GM19239 (cell line): ENCODE measurements at regions not wholly inside any gene's neighbourhood (a gene's known extent, or its start where the extent isn't known, plus 50 kb on each side); places are given as distances from the start of the nearest gene placed in this dataset.
A peak's percentile ranks its signal among the peaks of the same experiment; 100 is the strongest.
"Not testable (repeated sequence)": the region's sequence is repeated elsewhere in the genome, so short reads cannot be mapped to it uniquely, and the experiment has no call there.

Source experiments
- DNase-seq: peaks from one replicate; pipeline ENCODE4 v3.0.0; 2011; ENCODE audit warnings: low spot score; ENCODE audit not compliant: insufficient read length
- FAIRE-seq: peaks from 2 replicates; lab custom pipeline; 2011; peaks lifted over from hg19 to GRCh38; lab: Jason Lieb, UNC

GRCh38 chr18:56289381-56289780 lies 349.0 kb downstream of the TXNL1 start:
- no peak for DNase-seq
- no peak for FAIRE-seq

GRCh38 chr18:56286775-56287325 lies 351.5 kb downstream of the TXNL1 start:
- FAIRE-seq: no peak
- no peak for DNase-seq

GRCh38 chr18:56285387-56286065 lies 352.9 kb downstream of the TXNL1 start:
- no peak for FAIRE-seq

GRCh38 chr18:56284319-56284718 lies 354.1 kb downstream of the TXNL1 start:
- DNase-seq (no peak), FAIRE-seq (no peak)

More at GRCh38 chr18:56285387-56286065, 352.9 kb downstream of the TXNL1 start:
- DNase-seq: no peak

GRCh38 chr18:56283316-56283715 lies 355.1 kb downstream of the TXNL1 start:
- FAIRE-seq (no peak), DNase-seq (no peak)

GRCh38 chr18:56282234-56283104 lies 355.9 kb downstream of the TXNL1 start:
- FAIRE-seq (no peak), DNase-seq (no peak)

GRCh38 chr18:56279816-56280215 lies 358.6 kb downstream of the TXNL1 start:
- FAIRE-seq, DNase-seq: not testable (repeated sequence)

- DNase-seq (no peak), FAIRE-seq (no peak)
Observed at GRCh38 chr18:56278421-56279003, 359.9 kb downstream of the TXNL1 start.

- no peak for DNase-seq
- no peak for FAIRE-seq
Observed at GRCh38 chr18:56276466-56276865, 361.9 kb downstream of the TXNL1 start.

GRCh38 chr18:56273541-56274219 lies 364.7 kb downstream of the TXNL1 start:
- no peak for DNase-seq
- no peak for FAIRE-seq

- no peak for DNase-seq
- no peak for FAIRE-seq
Observed at GRCh38 chr18:56270671-56271250, 367.6 kb downstream of the TXNL1 start.

GRCh38 chr18:56269958-56270357 lies 368.4 kb downstream of the TXNL1 start:
- no peak for FAIRE-seq

GRCh38 chr18:56268952-56269351 lies 369.4 kb downstream of the TXNL1 start:
- DNase-seq: no peak
- FAIRE-seq: no peak

More at GRCh38 chr18:56269958-56270357, 368.4 kb downstream of the TXNL1 start:
- DNase-seq: no peak

GRCh38 chr18:56267334-56267733 lies 371.1 kb downstream of the TXNL1 start:
- FAIRE-seq (no peak), DNase-seq (no peak)

GRCh38 chr18:56258178-56258577 lies 380.2 kb downstream of the TXNL1 start:
- DNase-seq (no peak), FAIRE-seq (no peak)

- FAIRE-seq: peak; percentile 62
Observed at GRCh38 chr18:56257205-56257604, 381.2 kb downstream of the TXNL1 start.

GRCh38 chr18:56256659-56257058 lies 381.7 kb downstream of the TXNL1 start:
- no peak for FAIRE-seq
- DNase-seq: no peak

More at GRCh38 chr18:56257205-56257604, 381.2 kb downstream of the TXNL1 start:
- DNase-seq: no peak

- FAIRE-seq: no peak
- no peak for DNase-seq
Observed at GRCh38 chr18:56255381-56255780, 383.0 kb downstream of the TXNL1 start.

GRCh38 chr18:56252456-56252855 lies 385.9 kb downstream of the TXNL1 start:
- no peak for FAIRE-seq
- no peak for DNase-seq
